ENCODE measurements at regions not wholly inside any gene's neighbourhood (a gene's known extent, or its start where the extent isn't known, plus 50 kb on each side); places are given as distances from the start of the nearest gene placed in this dataset.
"Not testable (repeated sequence)": the region's sequence is repeated elsewhere in the genome, so short reads cannot be mapped to it uniquely, and the experiment has no call there.

GRCh38 chr5:96529559-96529958 is 96.5 kb upstream of the PCSK1 start:
- DNase-seq = no peak

DNA sequence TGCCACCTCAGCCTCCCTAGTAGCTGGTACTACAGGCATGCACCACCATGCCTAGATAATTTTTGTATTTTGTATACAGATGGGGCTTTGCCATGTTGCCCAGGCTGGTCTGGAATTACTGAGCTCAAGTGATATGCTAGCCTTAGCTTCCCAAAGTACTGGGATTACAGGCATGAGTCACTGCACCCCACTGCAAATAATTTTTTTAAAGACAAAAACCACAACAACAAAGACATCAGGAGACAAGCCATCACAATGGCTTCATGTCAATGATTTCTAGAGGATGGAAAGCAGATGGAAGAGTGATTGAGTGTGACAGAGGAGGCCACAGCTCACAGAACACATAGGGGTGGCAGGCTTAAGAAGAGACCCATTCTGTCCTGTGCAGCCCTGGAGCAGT is 97.9 kb upstream of the PCSK1 start:
- DNase-seq = no peak

GRCh38 chr5:96533371-96533770 is 100.3 kb upstream of the PCSK1 start:
- no peak for DNase-seq

DNA sequence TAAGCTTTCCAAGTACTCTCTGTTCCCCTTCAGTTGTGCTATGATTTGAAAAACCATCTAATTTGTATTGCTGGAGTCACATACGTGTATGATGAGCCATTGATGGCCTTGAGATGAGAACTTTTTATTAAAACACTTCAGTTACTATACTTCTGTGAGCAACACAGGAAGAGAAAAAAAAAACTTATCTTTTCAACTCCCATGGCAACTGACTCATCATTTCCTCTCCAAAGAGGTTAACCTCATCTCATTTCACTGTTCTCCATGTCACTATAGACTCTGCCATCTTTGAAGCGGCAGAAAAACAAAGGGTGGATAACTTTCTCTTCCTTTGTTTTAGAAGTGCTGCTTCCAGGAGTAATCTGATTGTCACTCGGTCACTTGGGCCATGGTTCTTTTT is 104.3 kb upstream of the PCSK1 start:
- no peak for DNase-seq

DNA sequence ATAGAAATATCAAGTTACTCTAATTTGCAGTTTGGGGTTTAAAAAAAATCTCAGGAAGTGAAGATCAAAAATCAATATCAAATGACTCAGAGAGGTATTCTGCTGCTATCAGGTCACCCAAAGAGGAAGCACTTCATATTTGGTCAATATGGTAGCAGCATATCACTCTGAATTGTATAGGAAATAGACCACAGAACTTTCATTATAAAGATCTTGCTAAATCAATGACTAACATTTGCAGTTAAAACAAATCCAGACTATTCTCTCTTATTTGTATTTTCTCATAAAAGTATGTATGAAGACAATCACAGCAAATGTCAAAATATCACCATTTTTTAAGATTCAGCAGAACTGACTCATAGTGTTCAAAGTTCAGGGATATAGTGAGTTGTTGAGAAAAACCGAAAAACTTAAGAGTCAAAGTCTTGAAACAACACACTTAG is 105.8 kb upstream of the PCSK1 start:
- no peak for DNase-seq

DNA sequence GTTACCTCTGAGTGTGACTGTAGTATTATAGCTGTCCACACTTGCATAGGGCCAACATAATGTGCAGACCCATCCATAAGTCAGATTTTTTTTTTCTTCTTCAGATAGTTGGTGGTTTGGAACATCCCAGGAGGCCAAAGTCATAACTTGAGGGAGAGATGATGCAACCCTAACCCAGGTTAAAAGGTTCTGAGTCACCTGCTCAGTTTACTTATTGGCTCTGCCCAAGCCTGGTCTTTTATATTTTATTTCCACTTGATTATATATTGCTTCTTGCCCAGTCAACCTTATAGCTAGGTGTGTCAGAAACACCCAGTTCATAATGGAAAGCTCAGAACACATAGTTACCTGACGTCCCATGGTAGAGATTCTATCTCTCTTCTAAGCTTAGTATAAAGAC is 113.1 kb upstream of the PCSK1 start:
- DNase-seq = no peak

GRCh38 chr5:96547486-96547885 is 114.4 kb upstream of the PCSK1 start:
- no peak for DNase-seq

DNA sequence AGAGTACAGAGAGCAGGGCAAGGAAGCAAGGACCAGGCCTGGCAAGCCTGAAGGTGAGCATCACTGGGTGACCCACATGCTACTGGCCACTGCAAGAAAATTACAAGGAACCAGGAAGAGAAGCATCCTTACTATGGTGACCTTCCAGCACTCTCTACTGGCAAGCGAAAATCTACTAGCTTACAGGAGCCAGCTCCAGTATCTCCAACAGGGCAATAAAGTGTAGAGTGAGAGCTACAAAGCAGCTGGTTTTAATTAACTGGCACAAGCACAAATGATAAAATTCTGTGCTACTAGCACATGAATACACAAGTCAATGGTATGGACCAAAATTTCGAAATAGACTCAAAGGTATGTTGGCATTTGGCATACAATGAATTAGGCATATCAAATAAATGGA is 113.3 kb upstream of the CAST start:
- DNase-seq = no peak

- not testable (repeated sequence) for DNase-seq
These were observed 101.3 kb upstream of the CAST start for GRCh38 chr5:96560857-96561256.

DNA sequence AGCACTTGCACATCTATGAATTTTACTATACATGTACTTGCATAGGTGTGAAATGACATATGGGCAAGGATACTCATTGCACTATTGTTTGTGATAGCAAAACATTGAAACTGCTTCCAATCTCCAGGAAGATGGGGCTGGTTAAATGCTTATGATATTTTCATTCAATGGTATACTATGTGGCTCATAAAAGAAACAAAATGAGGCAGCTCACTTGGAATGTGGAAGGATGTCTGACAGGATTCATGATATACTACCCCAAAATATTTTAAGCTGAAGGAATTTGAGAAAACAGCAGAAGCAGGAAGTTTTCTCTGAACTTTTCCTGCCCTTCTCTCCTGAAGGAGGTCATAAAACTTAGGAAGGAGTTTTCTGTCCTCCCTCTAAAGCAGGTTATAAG is 99.6 kb upstream of the CAST start:
- no peak for DNase-seq

DNA sequence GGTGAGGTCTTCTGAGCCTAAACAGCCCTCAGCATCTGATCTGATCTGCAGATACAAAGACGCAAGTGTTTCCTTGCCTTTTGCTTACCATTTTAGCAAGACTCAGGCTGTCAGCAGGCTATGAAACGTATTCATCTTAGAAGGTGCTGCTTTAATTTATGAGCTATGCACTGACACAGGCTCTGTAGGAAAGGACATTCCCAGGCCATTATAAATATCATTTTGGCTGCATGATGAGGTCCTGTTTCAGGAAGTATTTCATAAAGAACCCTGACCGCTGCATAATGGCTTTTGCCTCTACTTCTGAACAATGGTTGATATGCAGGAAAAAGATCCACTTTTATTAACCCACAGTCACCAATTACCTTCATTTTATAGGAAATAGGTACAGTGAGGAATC is 98.4 kb upstream of the CAST start:
- no peak for DNase-seq

- peak; percentile 17 for DNase-seq
These were observed 96.5 kb upstream of the CAST start for GRCh38 chr5:96565582-96566265.

DNA sequence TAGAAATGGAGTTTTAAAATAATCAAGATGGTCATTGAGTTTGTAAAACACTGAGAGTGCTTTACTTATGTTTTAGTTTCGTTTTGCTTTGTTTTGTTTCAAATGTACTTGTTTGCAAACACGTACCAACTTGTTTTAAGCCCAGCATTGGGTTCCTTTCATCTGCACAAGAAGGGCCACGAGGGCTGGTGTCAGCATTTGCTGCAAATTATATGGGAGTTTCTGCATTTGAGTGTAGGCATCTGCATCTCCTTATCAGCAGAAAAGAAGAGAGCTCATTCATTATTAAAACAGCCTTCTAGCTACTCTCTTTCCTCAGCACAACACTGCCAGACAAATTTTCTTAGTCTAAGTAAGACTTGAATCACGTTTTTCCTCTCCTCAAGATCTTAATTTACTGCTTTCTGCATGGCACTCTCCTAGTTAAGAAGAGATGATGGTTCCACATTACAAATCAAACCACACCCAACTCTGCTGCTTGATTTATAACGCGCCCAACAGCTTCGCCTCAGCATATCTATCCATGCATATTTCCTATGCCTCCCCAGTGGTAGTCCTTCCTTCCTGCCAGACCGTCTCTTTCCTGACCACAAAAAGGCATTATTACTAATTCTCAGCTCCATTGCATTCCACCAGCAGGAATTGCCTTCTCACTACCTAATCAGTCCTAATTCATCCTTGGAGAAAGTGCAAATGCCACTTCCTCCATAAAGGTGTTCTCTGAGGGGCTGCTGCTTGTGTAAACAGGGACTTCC is 95.2 kb upstream of the CAST start:
- no peak for DNase-seq

DNA sequence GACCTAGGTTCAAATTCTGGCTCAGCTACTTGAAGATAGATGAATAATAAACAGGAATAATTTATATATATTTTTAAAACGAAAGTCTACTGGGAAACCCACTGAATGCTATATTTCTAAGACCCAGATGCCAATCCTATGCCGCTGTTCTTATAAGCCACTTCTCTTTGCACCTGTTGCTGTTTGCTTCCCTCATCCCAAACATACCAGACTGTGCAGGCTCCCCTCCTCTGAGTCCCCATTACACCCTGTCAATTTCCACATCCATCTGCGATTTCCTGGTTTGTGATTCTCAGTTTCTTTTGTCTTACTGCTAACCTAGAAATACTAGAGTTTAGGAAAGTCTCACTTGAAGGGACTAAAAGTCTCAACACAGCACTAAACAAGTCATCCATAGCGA is 92.8 kb upstream of the CAST start:
- no peak for DNase-seq

GRCh38 chr5:96569770-96570169 is 92.4 kb upstream of the CAST start:
- DNase-seq = no peak

- DNase-seq = no peak
These were observed 89.2 kb upstream of the CAST start for GRCh38 chr5:96572864-96573512.

- no peak for DNase-seq
These were observed 88.7 kb upstream of the CAST start for GRCh38 chr5:96573513-96573894.

DNA sequence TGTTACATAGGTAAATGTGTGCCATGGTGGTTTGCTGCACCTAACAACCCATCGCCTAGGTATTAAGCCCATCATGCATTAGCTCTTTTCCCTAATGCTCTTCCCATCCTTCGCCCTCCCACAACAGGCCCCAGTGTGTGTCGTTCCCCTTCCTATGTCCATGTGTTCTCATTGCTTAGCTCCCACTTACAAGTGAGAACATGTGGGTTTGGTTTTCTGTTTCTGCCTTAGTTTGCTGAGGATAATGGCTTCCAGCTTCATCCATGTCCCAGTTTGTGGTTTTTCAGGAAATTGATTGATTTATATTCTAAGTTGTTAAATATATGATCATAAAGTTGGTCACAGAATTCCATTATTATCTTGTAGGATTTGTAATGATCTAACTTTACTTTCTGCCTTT is 85.3 kb upstream of the CAST start:
- DNase-seq = no peak

DNA sequence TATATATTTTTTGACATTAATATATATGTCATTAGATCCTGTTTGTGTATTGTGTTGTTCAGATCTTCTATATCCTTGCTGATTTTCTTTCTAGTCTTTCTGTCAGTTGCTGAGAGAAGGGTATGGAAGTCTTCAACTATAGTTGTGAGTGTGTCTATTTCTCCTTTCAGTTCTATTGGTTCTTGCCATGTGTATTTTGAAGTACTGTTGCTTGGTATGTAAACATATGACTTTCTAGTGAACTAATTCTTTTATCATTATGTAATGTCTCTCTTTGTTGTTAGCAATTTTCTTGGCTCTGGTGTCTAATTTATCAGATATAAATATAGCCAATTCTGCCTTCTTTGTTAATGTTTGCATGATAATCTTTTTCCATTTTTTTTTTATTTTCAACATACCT is 84.3 kb upstream of the CAST start:
- DNase-seq = no peak

DNA sequence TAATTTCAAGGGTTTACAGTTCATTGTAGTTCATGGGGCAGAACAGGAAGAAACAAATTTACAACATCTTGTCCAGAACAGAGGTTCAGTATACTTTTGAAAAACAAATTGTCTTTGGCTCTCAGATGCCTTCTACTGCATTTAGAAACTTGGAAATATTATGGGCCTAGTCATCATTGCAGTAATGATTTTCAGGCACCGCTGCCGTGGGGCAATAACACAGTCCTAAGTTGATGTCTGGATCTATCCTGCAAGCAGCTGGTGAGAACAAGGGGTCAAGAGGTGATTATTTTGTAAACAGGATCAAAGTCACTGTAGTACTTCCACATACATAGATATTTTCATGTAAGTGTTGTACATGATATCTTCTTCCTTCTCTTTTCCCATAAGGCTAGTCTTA is 82.5 kb upstream of the CAST start:
- no peak for DNase-seq

- DNase-seq = peak; percentile 90
These were observed 79.8 kb upstream of the CAST start for GRCh38 chr5:96582343-96582742.

GRCh38 chr5:96584712-96585111 is 77.5 kb upstream of the CAST start:
- no peak for DNase-seq

- DNase-seq = no peak
These were observed 73.6 kb upstream of the CAST start for GRCh38 chr5:96588539-96588938.

GRCh38 chr5:96590796-96591195 is 71.4 kb upstream of the CAST start:
- DNase-seq = no peak
